Spleen (tissue), 7 donors: ENCODE measurements at regions not wholly inside any gene's neighbourhood (a gene's known extent, or its start where the extent isn't known, plus 50 kb on each side); places are given as distances from the start of the nearest gene placed in this dataset.

Experiments
- POLR2A ChIP-seq, 3 donors: fragments of 450-650 bp; IDR thresholded peaks; one replicate each; pipeline ENCODE4 v1.5.1; 2017; ENCODE audit warnings: antibody characterized with exemption in 3 of 3, mild to moderate bottlenecking in 1 of 3
- TF ChIP-seq, protein P1 (sequence below), 11 experiments: fragments of 200-600 bp in 7 of 11; fragments of 450-650 bp in 4 of 11; sonication (generic) in 4 of 11; IDR thresholded peaks in 8 of 11; conservative IDR thresholded peaks in 3 of 11; 1 replicate in 7 of 11; 2 replicates in 4 of 11; pipeline versions ENCODE4 v1.4.0 to v1.8.0; 2016 to 2021; ENCODE audit warnings: antibody characterized with exemption in 11 of 11, inconsistent platforms in 4 of 11, mild to moderate bottlenecking in 1 of 11
- donor health status: DM: no; HTN: no; CAD: no; lungs with moderate emphysema.
- donor health status: DM: no; HTN: no; CAD: no.
- donor health status: DM: no; HTN: no; CAD: no.

DNA sequence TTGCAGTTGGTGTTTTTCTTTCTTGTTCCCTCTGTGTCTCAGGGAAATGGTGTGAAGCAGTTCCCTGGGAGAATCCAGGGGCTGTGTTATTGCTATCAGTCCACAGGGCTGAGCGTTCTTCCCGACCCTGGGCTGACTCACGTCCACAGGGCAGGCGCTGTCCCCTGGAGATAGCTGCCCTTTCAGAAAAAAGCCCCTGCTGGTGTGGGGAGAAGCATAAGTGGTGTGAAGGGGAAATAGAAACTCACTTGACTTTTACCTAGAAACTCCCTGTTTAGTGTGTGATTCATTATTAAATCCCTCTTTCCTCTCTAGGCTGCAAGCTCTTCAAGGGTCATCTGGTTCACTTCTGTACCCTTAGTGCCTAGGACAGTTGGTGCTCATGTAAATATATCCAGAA, 63.3 kb upstream of the SMNDC1 start:
- TF ChIP-seq POLR2A (IDR thresholded peaks at IDR 0.05) = no peak
- TF ChIP-seq, protein P1, sequence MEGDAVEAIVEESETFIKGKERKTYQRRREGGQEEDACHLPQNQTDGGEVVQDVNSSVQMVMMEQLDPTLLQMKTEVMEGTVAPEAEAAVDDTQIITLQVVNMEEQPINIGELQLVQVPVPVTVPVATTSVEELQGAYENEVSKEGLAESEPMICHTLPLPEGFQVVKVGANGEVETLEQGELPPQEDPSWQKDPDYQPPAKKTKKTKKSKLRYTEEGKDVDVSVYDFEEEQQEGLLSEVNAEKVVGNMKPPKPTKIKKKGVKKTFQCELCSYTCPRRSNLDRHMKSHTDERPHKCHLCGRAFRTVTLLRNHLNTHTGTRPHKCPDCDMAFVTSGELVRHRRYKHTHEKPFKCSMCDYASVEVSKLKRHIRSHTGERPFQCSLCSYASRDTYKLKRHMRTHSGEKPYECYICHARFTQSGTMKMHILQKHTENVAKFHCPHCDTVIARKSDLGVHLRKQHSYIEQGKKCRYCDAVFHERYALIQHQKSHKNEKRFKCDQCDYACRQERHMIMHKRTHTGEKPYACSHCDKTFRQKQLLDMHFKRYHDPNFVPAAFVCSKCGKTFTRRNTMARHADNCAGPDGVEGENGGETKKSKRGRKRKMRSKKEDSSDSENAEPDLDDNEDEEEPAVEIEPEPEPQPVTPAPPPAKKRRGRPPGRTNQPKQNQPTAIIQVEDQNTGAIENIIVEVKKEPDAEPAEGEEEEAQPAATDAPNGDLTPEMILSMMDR (IDR thresholded peaks at IDR 0.05 in 8 of 11, conservative IDR thresholded peaks at IDR 0.05 in 3 of 11) = no peak
